HG03378 (cell line): ENCODE measurements at regions not wholly inside any gene's neighbourhood (a gene's known extent, or its start where the extent isn't known, plus 50 kb on each side); places are given as distances from the start of the nearest gene placed in this dataset.

Source experiments
- ATAC-seq: cut with Tn5 transposase; IDR thresholded peaks from one replicate; pipeline ENCODE4 v1.9.1; 2021; ENCODE audit warnings: mild to moderate bottlenecking, moderate library complexity; ENCODE audit not compliant: unreplicated experiment

DNA sequence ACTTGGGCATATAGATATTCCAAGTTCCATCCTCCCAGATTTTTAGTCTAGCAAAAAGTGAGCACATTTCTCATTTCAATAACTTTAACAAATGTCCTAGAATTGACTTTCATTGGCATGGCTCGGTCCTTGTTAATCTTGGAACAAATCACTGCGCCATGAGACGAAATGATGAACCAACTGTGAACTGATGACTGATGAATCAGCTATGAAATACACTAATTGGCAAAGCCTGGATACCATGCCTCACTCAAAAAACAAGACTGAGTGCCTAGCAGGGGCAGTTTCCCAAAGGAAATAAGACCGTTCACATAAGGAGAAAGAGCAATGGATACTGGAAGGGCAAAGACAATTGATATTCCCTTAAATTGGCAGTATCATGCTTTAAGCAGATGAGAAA is 248.6 kb upstream of the VEGFC start:
- no peak for ATAC-seq

DNA sequence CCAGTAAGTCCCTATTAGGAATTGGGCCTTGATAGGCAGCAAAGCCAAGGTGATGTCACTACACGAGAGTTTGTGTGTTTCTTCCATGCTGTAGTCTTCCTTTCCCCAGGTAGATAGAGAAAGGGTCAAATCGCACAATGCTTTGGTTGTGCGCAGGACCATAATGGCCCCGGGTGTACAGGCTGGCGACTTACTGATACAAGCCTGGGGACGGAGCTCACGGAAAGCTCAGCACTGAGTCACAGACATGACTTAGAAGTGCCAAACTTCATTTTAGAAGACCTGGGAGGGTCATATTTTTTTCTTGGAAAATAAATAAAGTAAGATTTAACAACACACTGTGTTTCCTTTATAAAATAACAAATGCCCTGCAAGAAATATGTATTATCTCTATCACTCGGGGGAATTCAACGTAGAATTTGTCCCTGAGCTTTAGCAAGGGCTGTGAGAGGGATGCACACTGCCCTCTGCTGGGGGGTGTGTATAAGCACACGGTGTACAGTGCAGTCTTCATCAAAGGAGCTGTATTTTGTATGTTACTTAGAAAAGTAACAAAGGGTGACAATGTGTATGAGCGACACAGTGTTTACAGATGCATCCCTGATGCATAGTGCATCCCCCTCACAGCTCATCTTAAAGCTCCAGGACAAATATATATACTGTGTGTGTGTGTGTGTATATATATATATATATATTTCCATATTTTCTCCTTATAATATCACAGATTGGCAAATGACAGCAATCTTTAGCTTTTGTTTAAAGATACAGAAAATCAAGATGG is 254.5 kb upstream of the VEGFC start:
- peak; percentile 87 for ATAC-seq

DNA sequence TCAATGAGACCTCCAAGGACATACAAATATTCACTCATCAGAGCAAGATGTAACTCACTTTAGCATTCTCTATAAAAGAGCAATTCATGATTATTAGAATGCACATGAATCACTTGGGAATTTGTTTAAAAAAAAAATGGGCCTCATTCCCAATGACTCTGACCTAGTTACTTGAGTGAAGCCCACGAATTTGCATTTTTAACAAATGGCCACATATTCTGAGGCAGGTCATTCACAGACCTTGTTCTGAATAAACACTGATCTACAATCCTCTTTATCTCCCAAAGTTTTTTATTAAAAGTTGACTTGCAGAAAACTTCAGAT is 255.1 kb upstream of the VEGFC start:
- no peak for ATAC-seq

DNA sequence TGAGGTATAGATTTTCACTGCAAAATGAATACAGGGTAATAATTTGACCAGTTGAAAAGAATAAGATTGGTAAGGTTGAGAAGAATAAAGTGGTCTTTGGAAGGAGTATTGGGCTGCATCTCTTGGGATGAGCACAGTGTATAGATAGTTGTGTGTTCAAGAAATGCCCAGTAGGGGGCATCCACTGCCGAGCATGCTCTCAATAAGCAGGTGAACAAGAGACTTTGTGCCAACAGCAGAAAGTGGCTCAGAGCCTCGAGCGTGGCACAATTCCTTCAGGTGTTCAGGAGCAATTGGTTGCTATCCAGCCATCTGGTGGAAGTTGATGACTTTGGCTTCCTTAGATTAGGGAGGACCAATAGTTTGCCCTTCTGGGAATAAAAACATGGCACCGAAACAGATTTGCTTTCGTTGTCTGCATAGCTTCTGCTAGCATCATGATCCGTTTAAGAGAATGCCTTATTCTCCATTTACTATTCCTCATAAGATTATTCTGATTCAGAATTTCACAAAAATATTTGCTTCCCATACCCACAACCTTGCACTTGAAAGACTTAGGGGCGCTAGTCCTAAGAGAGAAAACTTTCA is 258.1 kb upstream of the NEIL3 start:
- peak; percentile 86 for ATAC-seq

DNA sequence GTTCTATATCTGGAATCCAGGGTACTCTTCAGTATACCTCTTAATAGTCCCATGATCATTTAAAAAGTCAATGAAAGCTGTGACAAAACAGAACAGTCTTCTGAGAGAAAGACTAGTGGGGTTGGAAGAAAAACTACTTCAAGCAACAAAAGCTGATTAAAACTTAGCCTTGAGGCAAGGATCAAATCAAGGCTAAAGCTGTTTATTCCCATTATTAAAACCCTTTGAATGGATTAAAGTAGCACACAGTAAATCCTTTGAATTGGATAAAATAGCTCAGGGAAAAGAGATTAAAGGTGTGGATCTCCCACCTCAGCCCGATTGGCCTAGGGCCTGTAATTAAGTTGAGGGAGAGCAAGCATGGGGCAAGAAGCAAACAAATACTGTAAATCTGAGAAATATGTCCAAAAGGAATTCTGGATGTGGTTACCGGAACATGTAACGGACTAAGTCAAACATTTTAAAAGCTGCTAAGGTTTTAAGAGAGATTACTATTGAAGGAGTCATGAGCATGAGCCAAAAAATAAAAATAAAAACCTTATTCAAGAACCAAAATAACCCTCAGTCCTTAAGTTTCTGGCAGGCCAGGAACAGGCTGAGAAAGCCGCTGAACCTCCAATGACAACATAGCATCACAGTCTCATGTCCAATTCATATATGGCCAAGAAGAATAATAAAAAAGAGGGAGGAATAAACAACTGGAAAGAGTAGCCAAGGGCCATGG is 257.3 kb upstream of the NEIL3 start:
- no peak for ATAC-seq

DNA sequence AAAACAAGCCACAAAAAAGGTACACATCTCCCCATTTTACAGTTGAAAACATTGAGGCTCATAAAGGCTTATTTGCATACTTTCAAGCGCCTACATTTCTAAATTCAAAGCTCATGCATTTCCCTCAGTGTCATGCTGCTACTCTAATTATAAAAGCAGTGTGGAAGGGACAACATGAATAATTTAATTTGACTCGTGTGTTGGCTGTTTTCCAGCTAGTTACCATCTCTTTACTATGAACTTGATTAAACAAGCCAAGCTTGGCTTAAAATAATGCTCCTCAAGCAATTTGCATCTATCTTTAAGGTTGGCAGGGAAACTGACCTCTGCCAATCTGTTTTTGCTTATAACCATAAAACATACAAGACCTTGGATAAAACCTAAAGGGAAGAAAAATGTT is 252.5 kb upstream of the NEIL3 start:
- no peak for ATAC-seq

DNA sequence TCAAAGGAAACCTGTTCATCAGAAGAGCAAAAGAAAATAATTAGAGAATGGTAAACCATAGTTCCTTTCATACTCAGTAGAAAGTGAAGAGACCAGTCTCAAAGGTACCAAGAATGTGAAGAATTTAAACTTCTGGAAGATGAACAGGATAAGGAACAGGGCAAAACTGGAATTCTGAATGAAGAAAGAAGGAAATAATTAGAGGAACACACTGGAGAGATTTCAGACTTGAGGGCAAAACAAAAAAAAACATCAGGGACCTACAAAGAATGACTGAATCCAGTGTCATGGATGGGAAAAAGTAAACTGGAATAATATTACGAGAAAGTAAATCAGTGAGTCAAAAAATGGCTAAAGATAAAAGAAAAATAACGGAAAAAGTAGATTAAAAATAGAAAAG is 245.6 kb upstream of the NEIL3 start:
- ATAC-seq, result no peak

DNA sequence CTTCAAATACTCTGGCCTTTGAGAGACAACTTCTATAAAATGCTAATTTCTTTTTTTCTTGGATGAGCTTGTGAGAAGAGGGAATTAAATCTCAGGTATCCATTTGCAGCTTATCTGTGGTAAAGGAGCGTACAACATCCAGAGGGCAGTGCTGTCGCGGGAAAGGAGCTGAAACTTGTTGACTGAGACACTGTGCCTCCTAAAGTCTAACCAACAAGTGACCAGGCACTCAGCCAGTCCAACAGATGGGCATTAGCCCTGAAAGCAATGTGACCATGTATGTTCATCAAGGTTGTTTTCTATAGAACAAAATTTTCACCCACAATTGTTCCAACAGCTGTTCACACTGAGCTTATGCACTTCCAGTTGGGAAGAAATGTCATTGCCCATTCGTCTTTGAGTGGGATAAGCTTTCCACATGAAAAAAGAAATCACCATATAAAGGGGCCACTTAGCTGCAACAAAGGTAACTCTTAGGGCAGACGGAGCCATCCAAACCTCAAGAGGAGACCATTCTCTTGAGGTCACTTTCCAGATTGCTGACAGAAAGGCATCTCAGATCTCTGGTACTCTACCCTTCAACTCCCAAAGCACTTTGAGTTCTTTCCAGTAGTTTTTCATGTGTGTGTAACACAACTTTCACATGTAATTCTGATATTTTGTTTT is 244.8 kb upstream of the NEIL3 start:
- no peak for ATAC-seq

DNA sequence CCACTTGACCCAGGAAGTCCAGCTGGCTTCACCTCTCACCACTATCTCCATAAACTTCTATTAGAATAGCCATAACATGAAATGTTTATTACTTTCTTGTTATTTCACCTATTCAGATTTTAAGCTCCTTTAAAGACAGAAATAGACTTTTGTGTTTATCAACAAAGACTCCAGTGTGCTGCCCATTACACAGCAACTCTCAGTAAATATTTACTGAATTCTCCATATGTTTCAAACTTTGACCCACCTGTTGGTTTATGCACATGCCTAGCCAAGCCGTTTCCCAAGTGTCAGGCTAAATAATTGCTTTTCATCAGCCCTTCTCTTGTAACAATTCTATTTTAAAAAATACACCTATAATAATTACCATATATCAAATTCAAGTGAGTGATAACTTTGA is 242.9 kb upstream of the NEIL3 start:
- ATAC-seq, result no peak

DNA sequence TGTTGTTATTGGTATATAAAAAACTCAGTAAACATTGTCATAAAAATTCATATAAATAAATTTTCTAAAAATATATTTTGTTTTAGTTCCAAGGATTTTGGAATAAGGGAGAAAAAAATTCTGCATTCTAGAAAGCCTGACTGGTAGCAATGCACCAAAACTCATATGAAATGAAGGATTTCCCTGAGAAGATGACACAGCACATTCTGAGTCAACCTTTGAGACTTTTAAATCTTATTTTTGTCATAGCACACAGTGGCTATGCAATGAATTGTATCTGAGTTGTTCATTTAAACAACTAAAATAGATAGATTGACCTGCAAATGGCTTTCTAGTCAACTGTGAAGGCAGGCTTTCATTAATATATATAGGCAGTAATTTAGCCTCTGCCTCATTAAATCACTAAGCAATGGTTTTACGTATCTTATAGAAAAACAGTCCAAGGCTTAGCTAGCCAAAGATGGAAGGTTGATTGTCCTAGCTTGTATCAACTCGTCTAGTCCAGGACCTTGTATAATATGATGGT is 239.1 kb upstream of the NEIL3 start:
- no peak for ATAC-seq

DNA sequence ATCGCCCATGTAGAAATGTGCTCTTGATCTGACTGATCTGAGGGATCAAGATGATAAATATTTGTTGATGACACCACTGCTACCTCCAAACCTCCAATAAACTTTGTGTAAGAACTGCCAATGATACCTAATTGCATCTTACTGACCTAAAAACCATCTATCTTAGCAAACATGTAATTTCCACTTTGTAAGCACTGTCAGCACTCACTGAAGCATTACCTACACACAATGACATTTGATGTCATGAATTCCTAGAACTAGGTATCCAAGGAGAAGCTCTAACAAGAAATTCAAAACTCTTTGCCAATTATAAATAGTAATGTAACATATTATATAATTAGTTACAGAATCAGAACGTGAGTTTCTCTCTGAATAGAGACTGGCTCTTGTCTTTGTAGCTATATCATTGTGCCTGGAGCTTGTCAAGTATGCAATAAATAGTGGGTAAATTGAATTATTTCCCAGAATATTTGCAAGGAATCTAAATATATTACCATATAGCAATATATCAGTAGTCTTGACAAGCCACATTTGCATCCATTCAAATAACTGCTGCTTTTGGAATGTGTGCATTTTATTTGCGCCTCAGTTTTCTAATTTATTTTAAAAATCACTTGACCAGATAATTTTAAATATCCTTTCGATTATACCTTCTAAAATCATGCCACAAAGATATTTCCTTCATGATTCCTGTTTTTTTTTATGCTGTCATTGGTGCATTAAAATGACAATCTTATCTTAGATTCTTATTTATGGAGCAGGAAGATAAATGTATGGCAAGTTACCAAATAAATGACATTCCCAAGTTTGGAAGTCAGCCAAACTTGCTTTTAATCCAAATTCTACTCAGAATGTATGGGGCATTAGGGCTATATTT is 232.3 kb upstream of the NEIL3 start:
- no peak for ATAC-seq

DNA sequence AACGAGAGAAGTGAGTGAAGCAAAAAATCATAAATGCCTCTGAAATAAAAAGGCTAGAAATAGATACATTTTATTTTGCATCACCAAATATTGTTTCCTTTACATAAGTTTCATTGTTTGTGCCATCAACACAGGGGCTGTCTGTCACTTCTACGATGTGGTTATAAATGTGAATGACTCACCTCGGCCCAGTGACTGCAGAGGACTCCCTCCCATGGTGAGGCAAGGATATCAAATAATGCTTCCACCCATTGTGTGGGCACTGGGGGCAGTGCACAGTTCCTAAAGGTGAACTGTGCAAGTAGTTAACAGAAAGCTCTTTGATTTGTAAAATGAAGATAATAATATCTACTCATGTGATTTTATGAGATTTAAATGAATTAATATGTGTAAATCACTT is 230.3 kb upstream of the NEIL3 start:
- no peak for ATAC-seq

DNA sequence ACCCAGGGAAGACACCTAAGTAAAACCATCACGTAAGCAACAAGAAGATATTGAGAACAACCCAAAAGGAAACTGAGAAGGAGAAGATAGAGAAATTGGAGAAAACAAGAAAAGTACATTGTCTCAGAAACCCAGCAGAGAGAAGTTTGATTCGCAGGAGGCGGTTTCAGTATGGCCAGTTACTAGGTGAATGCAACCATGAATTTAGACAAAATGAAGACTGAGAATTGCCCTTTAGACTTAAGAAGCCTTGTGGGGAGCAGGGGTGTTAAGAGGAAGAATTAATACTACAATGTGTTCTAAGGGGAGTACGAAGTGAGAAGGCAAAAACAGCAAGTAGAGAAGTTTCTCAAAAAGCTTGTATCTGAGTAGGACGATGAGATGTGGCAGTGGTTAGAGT is 229.3 kb upstream of the NEIL3 start:
- no peak for ATAC-seq

DNA sequence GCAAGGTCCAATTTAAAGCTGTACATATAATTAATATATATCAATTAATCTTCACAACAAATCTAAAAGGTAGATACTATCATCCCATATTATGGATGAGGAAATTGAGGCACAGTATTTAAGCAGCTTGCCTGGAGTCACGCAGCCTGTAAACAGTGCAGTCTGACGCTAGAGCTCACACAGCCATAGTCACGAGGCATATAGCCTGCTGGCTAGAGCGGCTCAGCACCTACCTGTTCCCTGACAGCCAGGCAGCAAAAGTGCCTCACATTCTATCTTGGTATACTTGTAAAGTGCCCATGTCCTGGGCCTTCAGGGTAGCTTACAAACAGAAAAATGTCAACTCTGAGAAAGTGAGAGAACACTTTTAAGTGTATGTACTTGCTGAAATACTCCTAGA is 222.6 kb upstream of the NEIL3 start:
- no peak for ATAC-seq

DNA sequence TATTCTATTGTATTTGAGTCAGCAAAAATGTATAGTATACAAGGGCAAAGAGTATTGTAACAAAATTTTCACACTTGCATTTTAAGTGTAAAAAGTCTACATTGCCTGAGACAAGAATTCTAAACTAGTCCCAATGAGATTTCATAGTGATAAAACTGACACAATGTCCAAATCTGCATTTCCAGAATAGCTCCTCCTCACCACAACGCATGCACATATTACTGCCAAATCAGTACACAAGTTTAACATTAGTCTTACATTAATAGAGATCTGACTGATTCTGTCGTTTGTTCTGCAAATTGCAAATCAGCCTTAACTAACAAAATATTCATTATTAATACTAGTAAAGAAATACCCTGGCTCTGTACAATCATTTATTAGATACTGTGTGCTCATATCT is 222.2 kb upstream of the NEIL3 start:
- ATAC-seq, result no peak

DNA sequence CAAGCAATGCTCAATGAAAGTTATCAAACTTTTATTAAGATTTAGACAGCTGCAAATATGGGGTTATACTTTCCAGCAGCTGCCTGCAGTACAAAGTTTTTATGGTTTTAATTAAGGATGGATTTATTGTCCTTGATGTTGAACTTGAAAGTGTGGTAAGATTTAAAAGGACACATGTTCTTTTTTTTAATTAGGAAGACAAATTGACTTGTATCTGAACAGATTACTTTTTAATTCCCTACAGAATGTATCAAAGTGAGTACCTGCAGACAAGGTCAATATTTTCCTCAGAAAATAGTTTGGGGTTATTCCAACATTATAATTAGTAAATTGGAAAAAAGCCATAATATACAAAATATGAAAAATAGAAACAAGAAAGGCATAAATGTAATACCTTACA is 218.2 kb upstream of the NEIL3 start:
- no peak for ATAC-seq

DNA sequence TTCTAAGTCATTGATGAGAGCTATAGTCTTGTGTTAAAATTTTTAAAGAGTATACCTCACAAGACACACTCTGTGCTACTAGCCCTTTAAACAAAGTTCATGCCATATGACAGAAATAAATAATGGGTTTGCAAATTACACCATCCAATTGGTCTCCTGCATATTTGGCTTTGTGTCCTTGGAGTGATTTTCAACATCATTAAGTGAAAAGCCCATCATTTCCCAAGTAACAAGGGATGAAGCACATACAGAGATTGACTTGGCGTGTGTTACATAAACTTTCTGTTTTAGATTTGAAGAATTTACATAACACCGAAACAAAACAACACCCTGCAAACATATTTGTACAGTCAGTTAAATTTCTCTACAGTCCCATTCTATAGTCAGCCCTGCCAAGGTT is 216.9 kb upstream of the NEIL3 start:
- ATAC-seq, result no peak

DNA sequence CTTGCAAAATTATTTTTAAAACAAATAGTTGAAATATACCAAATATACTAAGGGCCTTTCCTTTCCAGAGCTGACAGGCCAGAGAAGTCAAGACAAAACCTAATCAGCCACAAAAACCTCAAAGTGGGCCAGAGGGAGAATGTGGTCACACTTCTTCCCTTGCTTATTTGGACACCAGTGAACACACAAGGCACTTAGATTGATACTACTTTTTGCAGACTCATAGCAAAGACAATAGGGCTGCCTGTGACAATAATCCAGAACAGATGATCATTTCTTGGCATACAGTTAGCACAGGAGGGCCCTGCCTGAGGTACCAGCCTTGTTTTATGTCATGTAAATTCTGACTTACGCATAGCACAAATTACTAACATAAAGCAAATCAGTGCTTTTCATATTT is 215.7 kb upstream of the NEIL3 start:
- no peak for ATAC-seq

DNA sequence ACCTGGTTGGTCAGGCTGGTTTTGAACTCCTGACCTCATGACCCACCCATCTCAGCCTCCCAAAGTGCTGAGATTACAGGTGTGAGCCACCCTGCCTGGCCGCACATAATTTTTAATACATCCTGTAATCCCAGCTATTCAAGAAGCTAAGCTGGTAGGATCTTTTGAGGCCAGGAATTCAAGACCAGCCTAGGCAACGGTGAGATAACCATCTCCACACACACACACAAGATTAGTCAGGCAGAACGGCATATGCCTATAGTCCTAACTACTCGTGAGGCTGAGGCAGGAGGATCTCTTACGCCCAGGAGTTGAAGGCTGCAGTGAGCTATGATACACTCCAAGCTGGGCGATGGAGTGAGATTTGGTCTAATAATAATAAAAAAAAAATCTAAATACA is 212.4 kb upstream of the NEIL3 start:
- no peak for ATAC-seq

DNA sequence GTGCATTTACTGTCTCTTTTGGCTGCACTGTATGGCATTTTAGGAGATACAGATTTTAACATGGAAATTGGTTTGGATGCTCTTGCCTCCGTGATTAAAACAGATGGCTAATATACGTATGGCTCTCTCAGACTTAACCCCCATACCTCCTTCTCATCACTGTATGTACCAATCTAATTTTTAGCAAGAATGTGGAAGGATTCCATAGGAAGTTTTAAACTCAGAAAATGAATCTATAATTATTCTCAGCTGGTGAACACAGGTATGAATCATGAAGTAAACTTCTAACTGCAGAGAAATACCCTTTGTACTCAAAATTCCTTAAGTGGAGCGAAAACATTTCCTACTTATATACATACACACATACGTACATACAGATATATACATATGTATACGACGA is 210.5 kb upstream of the NEIL3 start:
- ATAC-seq, result no peak

DNA sequence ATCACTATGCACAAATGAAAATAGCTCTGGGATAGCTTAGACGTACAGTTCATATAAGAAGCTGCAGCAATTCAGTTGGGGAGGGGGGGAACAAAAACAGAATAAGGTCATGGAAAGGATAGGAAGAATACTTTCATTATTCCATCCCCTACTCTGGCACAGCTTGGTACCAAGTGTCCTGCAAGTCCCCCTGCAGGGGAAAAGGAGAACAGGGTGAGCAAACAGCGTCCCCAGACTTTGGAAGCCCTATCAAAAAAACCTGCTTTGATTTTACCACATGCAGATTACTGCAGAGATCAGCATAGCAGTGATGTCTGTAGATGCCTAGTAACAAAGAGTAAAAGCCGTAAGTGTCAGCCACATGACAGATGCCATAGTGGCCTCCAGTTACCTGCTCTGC is 209.4 kb upstream of the NEIL3 start:
- ATAC-seq, result no peak
